GM18499 (cell line): ENCODE measurements at regions not wholly inside any gene's neighbourhood (a gene's known extent, or its start where the extent isn't known, plus 50 kb on each side); places are given as distances from the start of the nearest gene placed in this dataset.
A peak's percentile ranks its signal among the peaks of the same experiment; 100 is the strongest.

Experiments used
- ATAC-seq: cut with Tn5 transposase; IDR thresholded peaks from one replicate; pipeline ENCODE4 v1.9.1; 2021; ENCODE audit warnings: moderate number of reproducible peaks; ENCODE audit not compliant: insufficient read depth, unreplicated experiment

GRCh38 chr4:111997785-111998184, 147.5 kb upstream of the FAM241A start:
- no peak for ATAC-seq

GRCh38 chr4:111999801-112000200, 145.5 kb upstream of the FAM241A start:
- no peak for ATAC-seq

DNA sequence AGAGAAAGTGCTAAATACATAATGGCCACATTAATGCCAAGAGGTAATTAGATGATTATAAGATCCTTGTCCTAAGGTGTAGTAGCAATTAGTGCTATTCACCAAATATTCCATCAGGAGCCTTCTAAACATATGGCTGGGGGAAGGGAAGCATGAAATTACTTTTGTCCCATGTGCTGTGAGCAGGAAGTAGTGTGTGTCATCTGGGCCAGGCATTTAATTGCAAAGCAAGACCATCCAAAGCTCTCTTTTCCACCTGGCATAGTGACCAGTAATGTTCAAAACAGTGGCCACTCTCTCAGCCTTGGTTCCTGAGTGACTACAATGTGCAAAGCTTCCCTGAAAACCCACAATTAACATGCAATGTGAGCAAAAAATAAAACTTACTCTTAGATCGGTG, 144.2 kb upstream of the FAM241A start:
- no peak for ATAC-seq

- no peak for ATAC-seq
Measured at GRCh38 chr4:112002248-112002661, 143.0 kb upstream of the FAM241A start.

DNA sequence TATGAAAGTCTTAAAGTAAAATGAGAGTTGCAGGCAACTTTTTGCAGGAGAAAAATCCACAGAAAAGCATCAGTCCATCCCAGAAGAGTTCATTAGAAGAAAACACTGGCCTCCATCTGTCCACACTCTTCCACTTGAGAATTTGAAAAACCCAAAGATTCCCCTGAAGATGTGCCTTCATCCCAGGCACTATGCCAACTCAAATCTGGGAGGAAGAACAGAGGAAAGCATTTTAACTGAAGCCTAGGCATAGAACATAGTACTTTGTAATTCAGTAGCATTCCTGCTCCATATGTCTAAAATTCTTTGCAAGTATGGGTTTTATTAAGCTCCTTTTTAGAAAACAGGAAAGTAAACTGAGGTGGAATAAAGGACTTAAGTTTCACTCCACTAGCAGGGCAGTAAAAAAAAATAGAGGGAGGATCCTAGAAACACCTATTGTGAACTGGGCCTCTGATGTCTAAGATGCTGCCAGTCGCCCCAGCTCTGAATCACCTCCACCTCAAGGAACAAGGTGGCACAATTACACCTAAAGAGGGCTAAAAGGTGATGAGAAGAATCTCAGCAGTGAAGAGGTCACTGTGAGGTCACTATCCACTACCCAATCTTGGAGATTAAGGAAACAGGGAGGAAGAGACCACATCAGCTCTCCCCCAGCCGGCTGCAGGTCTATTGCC, 141.9 kb upstream of the FAM241A start:
- ATAC-seq, result no peak

GRCh38 chr4:112005027-112005426, 140.2 kb upstream of the FAM241A start:
- no peak for ATAC-seq

DNA sequence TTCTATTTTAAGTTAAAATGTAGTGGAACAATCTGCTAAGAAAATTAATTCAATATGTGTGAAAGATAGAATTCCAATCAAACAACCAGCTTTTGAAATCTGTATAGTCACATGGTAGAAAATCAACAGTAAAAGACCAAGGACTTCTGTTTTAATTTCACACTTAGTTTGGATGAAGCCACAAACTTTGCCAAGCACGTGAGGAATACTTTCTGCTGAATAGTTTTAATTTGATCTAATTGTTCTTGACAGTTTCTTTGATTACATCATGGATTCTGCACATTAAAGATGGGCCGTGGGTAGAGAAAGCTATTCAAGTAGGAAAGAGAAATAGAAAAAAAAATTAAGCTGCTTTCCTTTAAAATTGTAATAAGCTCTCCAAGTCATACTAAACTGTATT, 137.9 kb upstream of the FAM241A start:
- ATAC-seq, result no peak

DNA sequence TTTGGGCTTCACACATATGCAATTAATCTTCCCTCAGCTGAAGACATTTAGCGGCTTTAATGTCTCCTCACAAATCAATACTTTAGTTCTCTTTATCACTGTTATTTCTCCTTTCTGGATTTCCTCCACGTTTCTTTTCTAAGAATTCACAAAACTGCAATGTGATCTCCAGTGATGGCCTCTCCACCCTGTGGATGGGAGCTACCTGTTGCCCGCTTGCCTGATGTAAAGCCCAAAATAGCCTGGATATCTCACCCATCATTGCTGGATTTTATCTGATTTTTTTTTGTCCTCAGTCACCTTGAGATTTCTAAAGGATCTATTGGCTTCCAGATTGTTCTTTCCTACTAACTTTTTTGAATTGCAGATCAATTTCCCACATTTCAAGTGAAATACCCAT, 129.3 kb upstream of the FAM241A start:
- ATAC-seq, result no peak

DNA sequence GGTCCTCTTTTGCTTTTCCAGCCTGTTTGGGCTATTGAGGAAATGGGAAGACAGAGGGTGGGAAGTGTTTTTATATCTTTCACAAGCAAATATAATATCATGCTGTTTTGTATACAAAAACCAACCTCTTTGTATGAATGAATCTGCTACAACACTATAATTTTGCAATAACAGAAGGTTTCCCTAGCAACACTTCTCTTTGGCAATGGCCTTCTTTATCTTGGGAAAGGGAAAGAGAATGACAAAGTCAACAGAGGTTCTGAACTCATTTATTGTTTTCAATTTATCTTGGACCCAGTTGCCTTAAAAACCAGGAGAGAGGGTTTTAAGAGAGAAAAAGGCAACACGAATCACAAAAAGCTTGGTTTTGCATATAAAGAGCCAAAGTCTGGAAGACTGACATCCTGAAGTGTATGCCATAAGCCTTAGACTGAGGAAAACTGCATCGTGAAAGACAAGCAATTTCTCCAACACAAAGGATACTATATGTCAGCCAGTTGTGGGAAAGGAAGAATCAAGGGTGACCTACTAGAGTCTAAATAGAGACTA, 121.8 kb upstream of the FAM241A start:
- no peak for ATAC-seq

GRCh38 chr4:112026058-112026457, 119.2 kb upstream of the FAM241A start:
- ATAC-seq, result no peak

DNA sequence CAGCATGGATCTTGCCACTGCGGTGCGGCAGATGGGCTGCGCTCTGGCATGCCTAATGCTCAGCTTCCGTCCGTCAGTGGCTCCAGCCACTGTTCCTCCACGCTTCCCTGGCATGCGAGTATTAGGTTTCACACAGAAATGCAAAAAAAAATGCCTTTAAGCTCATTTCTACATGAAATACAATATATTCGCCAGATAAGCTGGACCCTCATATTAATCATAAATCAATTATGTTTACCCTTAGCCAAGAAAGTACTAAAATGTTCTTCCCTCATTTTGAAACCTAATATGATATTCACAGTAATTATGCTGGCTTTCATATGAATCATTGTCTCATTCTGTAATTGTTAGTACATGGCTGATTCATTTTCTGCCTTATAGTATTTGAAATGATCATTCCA, 115.5 kb upstream of the FAM241A start:
- ATAC-seq, result no peak

GRCh38 chr4:112031712-112032328, 113.4 kb upstream of the FAM241A start:
- peak; percentile 76 for ATAC-seq

- no peak for ATAC-seq
Measured at GRCh38 chr4:112036886-112037285, 108.4 kb upstream of the FAM241A start.

DNA sequence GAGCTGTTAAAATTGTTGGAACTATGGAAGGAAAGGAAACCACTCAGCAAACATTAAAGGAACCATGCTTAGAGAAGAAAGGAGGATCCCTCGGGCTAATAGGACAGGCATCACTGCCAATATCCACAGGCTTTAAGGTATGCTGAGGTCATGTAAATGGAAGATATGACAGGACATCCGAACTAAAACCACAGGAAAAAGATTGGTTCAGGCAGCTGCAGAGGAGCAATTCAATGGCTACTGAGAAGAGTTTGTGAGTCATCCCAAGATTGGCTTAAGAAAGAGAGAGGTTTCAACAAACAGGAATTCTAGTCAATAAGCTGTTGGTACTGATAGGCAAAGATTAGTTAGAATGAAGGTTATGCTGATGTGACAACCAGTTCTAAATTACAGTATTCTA, 106.4 kb upstream of the FAM241A start:
- ATAC-seq, result no peak

GRCh38 chr4:112049119-112049518, 96.1 kb upstream of the FAM241A start:
- ATAC-seq, result peak; percentile 99

DNA sequence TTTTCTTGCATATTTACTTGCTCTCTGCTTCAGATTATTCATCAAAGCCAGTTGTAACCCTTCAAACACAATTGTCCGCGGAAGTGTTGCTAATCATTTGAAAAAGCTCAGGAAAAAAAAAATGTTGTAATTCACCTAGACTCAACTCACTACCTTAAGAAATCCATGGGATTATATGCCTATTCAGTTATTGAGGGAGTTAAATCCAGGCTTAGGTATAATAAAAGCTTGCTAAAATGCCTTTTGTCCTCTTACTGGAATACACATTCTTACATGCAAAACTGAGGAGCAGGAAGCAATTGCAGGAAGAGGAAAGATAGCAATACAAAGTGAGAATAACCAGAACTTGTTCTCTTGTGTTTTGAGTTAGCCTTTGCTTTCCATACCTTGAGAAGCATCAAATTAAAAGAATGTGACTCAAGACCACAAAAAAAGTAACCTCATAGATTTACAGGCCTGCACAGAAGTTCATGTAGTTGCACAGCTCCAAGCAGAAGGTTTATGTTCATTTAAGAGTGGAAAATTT, 91.4 kb upstream of the FAM241A start:
- no peak for ATAC-seq

DNA sequence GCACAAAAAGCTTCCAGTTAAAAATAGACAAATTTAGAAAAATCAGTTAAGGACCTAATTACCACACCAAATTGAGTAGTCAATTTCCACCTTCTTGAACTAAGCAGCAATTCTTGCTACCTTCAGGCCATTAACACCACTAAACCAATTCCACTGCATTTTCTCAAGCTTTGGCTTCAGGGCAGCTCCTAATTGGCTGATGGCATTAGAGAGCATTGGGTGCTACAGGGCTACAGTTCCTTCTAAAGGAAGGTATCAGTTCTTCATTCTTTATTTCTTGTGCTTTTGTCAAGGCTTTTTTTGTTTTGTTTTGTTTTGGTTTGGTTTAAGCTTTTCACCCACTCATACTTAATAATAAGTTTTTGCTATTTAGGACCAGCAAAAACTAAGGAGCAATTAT, 90.2 kb upstream of the FAM241A start:
- no peak for ATAC-seq

- no peak for ATAC-seq
Measured at GRCh38 chr4:112057470-112057869, 87.8 kb upstream of the FAM241A start.

- ATAC-seq, result no peak
Measured at GRCh38 chr4:112058433-112058832, 86.8 kb upstream of the FAM241A start.

DNA sequence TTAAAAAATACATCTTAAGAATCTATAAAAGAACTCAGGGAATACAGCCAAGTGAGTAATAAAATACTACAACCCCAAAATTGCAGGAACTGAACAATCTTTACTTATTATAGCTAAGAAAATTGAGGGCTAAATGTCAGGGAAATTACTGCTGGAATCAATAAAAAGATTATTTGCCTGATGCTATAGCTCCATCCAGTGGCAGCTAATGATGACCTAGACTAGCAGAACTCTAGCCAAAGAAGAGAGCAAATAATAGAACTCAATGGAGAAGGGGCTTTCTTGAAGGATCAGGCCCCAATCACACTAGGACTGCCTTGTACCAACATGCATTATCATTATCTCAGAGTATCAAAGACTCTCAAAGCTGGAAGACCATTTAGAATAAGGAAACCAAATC, 85.0 kb upstream of the FAM241A start:
- ATAC-seq, result no peak

DNA sequence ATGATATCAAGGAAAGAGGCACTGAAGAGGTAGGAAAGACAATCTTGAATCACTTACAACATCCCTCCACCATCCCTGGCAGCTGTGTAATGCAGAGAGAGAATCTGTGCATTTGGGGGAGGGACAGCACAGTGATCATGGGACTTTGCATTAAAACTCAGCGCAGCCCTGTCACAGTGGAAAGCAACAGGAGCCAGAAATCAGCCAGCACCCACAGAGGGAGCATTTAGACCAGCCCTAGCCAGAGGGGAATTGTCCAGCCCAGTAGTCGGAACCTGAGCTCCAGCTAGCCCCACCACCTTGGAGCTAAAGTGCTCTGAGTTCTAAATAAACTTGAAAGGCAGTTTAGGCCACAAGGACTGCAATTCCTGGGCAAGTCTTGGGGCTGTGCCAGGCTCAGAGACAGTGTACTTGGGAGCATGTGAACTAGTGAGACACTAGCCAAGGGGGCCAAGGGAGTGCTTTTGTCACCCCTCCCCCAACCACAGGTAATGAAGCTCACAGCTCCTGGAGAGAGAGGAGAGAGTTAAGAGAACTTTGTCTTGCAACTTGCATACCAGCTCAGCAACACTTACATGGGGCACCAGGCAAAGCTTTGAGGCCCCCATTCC, 83.9 kb upstream of the FAM241A start:
- ATAC-seq, result no peak
